Spleen (tissue), 11 donors: ENCODE measurements at regions not wholly inside any gene's neighbourhood (a gene's known extent, or its start where the extent isn't known, plus 50 kb on each side); places are given as distances from the start of the nearest gene placed in this dataset.

ENCODE experiments used
- DNase-seq: peaks from one replicate; pipeline ENCODE4 v3.0.0-alpha.2; 2020
- H3K27ac ChIP-seq, 8 donors: fragments of 200-600 bp; sonication (generic) in 7 of 8; 1 replicate in 4 of 8; 2 replicates in 4 of 8; pipeline versions ENCODE4 v1.5.0 to v1.8.0; 2016 to 2021; ENCODE audit warnings: inconsistent platforms in 4 of 8, mild to moderate bottlenecking in 4 of 8, moderate library complexity in 1 of 8
- H3K27me3 ChIP-seq, 7 donors: fragments of 200-600 bp; sonication (generic) in 6 of 7; replicated peaks in 1 of 7; 1 replicate in 4 of 7; 2 replicates in 3 of 7; pipeline versions ENCODE4 v1.5.0 to v1.8.0; 2016 to 2021; ENCODE audit warnings: inconsistent platforms in 3 of 7, mild to moderate bottlenecking in 1 of 7
- H3K36me3 ChIP-seq, 6 donors: fragments of 200-600 bp; sonication (generic) in 5 of 6; 1 replicate in 4 of 6; 2 replicates in 2 of 6; pipeline versions ENCODE4 v1.5.0 to v1.8.0; 2016 to 2021; ENCODE audit warnings: inconsistent platforms in 2 of 6
- H3K4me1 ChIP-seq, 6 donors: fragments of 200-600 bp; sonication (generic) in 5 of 6; 1 replicate in 3 of 6; 2 replicates in 3 of 6; pipeline versions ENCODE4 v1.5.0 to v1.8.0; 2016 to 2021; ENCODE audit warnings: inconsistent platforms in 3 of 6
- H3K4me3 ChIP-seq, 8 donors: fragments of 200-600 bp; sonication (generic) in 7 of 8; 1 replicate in 4 of 8; 2 replicates in 4 of 8; pipeline versions ENCODE4 v1.5.0 to v1.8.0; 2016 to 2021; ENCODE audit warnings: inconsistent platforms in 4 of 8, mild to moderate bottlenecking in 4 of 8, moderate library complexity in 2 of 8
- H3K9me3 ChIP-seq, 8 donors: fragments of 200-600 bp; sonication (generic) in 7 of 8; 1 replicate in 4 of 8; 2 replicates in 4 of 8; pipeline versions ENCODE4 v1.5.0 to v1.8.0; 2016 to 2021; ENCODE audit warnings: inconsistent platforms in 4 of 8
- POLR2A ChIP-seq, 3 donors: fragments of 450-650 bp; IDR thresholded peaks; one replicate each; pipeline ENCODE4 v1.5.1; 2017; ENCODE audit warnings: antibody characterized with exemption in 3 of 3, mild to moderate bottlenecking in 1 of 3
- POLR2AphosphoS5 ChIP-seq, 3 donors: sonication (generic); formaldehyde crosslinking; IDR thresholded peaks; one replicate each; pipeline ENCODE4 v1.5.1; 2017; ENCODE audit warnings: antibody characterized with exemption in 3 of 3
- WGBS, 5 donors: extraction: QIAGEN DNeasy Blood & Tissue Kit in 3 of 5; methylation state at CpG; one replicate each; pipeline versions ENCODE4 v1.1.5 to v1.1.7; 2013 to 2018; 5-methylcytosine and 5-hydroxymethylcytosine counted together
- intact Hi-C: fragments of 100-400 bp; cut with DNase I; formaldehyde crosslinking; loops from one replicate; pipeline ENCODE4 v1.15.0; 2023; ENCODE audit warnings: low total_unique reads
- TF ChIP-seq, protein P1 (sequence below), 11 experiments: fragments of 200-600 bp in 7 of 11; fragments of 450-650 bp in 4 of 11; sonication (generic) in 4 of 11; IDR thresholded peaks in 8 of 11; conservative IDR thresholded peaks in 3 of 11; 1 replicate in 7 of 11; 2 replicates in 4 of 11; pipeline versions ENCODE4 v1.4.0 to v1.8.0; 2016 to 2021; ENCODE audit warnings: antibody characterized with exemption in 11 of 11, inconsistent platforms in 4 of 11, mild to moderate bottlenecking in 1 of 11
- donor health status: healthy with polysubstance abuse.
- donor health status: DM: no; HTN: no; CAD: no; lungs with moderate emphysema.
- donor health status: DM: no; HTN: no; CAD: no.
- donor health status: Bipolar disorder and iron deficiency.
- donor health status: healthy.
- donor health status: DM: no; HTN: no; CAD: no.
- donor health status: DM: yes; HTN: yes; CAD: no.

DNA sequence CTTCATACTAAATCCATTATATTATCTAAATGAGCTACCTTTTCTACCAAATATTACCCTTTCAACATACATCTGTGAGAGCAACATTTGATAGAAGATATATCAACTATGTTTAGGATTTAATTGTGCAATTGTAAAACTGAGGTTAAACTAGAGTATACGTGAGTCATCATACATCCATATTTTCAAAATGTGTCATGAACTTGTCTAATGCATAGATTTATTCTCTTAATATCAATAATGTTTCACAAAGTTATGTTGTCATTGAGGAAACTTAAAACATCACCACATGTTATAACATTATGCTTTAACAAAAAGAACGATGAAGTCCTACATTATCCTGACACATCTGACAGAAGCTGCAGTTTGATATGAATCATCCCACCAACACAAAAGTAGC is 645.5 kb upstream of the NOVA1 start:
- intact Hi-C loops = no loop called here
- H3K4me3 ChIP-seq = no peak overlapping the region
- 90 to 93% (median 90%) methylated on average over 2 of the region's 2 CpGs for WGBS, 5 donors
- H3K27me3 ChIP-seq = no peaks in the 10 kb centered on the region
- TF ChIP-seq, protein P1, sequence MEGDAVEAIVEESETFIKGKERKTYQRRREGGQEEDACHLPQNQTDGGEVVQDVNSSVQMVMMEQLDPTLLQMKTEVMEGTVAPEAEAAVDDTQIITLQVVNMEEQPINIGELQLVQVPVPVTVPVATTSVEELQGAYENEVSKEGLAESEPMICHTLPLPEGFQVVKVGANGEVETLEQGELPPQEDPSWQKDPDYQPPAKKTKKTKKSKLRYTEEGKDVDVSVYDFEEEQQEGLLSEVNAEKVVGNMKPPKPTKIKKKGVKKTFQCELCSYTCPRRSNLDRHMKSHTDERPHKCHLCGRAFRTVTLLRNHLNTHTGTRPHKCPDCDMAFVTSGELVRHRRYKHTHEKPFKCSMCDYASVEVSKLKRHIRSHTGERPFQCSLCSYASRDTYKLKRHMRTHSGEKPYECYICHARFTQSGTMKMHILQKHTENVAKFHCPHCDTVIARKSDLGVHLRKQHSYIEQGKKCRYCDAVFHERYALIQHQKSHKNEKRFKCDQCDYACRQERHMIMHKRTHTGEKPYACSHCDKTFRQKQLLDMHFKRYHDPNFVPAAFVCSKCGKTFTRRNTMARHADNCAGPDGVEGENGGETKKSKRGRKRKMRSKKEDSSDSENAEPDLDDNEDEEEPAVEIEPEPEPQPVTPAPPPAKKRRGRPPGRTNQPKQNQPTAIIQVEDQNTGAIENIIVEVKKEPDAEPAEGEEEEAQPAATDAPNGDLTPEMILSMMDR (IDR thresholded peaks at IDR 0.05 in 8 of 11, conservative IDR thresholded peaks at IDR 0.05 in 3 of 11) = no peak
- TF ChIP-seq POLR2A (IDR thresholded peaks at IDR 0.05) (no peak), POLR2AphosphoS5 (IDR thresholded peaks at IDR 0.05) (no peak)
- no peaks in the 10 kb centered on the region for H3K4me1 ChIP-seq
- H3K9me3 ChIP-seq = peaks cover 0 to 10% (median 4%) of the 10 kb centered on the region in 8 donors
- H3K36me3 ChIP-seq = no peaks in the 10 kb centered on the region
- H3K27ac ChIP-seq = no peak overlapping the region
- no peak for DNase-seq

DNA sequence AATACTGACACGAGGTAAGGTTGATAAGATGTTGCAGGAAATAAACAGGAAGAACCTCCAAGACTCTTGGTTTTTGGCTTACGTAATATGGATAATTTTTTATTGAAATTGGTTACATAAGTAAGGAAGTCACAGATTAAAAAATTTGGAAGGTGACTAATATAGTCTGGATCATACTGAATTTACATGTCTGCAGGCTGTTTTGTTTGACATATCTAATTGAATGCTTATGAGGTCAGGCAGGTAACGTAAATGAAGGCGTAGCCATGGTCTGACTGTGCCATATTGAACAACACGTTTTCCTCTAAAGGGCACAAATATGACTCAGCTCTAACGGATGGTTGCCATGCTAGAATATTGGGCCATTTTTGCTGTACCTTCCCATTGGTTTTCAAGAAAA is 648.1 kb upstream of the NOVA1 start:
- H3K36me3 ChIP-seq = no peaks in the 10 kb centered on the region
- no peaks in the 10 kb centered on the region for H3K27me3 ChIP-seq
- H3K27ac ChIP-seq = no peak overlapping the region
- H3K4me1 ChIP-seq = no peaks in the 10 kb centered on the region
- DNase-seq = no peak
- TF ChIP-seq, protein P1 (IDR thresholded peaks at IDR 0.05 in 8 of 11, conservative IDR thresholded peaks at IDR 0.05 in 3 of 11) = no peak
- no peak for TF ChIP-seq POLR2A (IDR thresholded peaks at IDR 0.05)
- no peak for TF ChIP-seq POLR2AphosphoS5 (IDR thresholded peaks at IDR 0.05)
- peaks cover 0 to 16% (median 6%) of the 10 kb centered on the region in 8 donors for H3K9me3 ChIP-seq
- WGBS, 5 donors = 69 to 81% (median 76%) methylated on average over 6 of the region's 6 CpGs
- intact Hi-C loops = no loop called here
- H3K4me3 ChIP-seq = no peak overlapping the region

DNA sequence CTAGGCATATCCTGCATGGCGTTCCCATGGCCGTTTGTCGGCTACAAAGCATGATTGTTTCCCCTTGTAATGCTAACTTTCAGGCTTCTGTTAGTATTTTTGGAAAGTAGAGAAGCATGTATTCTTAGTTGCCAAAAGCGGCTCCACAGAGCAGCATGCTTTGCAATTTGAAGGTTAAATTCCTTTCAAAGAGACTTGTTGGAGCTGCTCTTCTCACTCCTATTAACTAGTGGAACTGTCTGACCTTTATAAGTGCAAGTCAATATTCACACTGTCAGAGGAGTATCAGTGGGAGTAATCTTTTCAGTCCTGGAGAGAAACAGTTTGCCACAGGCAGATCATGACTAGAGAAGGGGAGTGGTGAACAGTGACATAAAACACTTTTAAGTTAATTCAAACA is 656.1 kb upstream of the NOVA1 start:
- 65 to 75% (median 66%) methylated on average over 4 of the region's 4 CpGs for WGBS, 5 donors
- no peaks in the 10 kb centered on the region for H3K36me3 ChIP-seq
- peaks cover 0 to 6% (median 0%) of the 10 kb centered on the region in 8 donors for H3K9me3 ChIP-seq
- no peak overlapping the region for H3K4me3 ChIP-seq
- no peak overlapping the region for H3K27ac ChIP-seq
- H3K27me3 ChIP-seq = no peaks in the 10 kb centered on the region
- H3K4me1 ChIP-seq = no peaks in the 10 kb centered on the region
- TF ChIP-seq, protein P1 (IDR thresholded peaks at IDR 0.05 in 8 of 11, conservative IDR thresholded peaks at IDR 0.05 in 3 of 11) = no peak
- TF ChIP-seq POLR2A (IDR thresholded peaks at IDR 0.05) (no peak), POLR2AphosphoS5 (IDR thresholded peaks at IDR 0.05) (no peak)
- no peak for DNase-seq
- intact Hi-C loops = no loop called here

DNA sequence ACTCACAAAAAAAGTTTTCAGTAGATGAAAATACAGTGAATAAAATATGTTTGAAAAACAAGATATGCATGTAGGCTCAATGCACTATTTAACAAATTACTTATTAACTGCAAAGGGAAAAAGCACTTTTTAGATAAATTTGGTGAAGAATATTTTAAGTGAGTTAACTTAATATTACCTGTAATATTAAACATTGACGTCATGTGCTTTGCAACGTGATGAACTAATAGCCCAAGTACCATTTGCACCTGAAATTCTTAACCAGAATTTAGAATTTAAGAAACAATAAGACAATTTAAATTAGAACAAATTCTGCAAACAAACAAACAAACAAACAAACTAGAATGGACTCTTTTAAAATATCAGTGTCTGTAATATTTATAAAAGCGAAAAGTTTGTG is 659.0 kb upstream of the NOVA1 start:
- Histone ChIP-seq H3K27me3 (no peaks in the 10 kb centered on the region), H3K4me1 (no peaks in the 10 kb centered on the region), H3K36me3 (no peaks in the 10 kb centered on the region), H3K27ac (no peak overlapping the region), H3K4me3 (no peak overlapping the region), H3K9me3 (peaks cover 0 to 23% (median 6%) of the 10 kb centered on the region in 8 donors)
- WGBS, 5 donors = 86 to 94% (median 88%) methylated on average over 3 of the region's 3 CpGs
- TF ChIP-seq POLR2A (IDR thresholded peaks at IDR 0.05) = no peak
- TF ChIP-seq, protein P1 (IDR thresholded peaks at IDR 0.05 in 8 of 11, conservative IDR thresholded peaks at IDR 0.05 in 3 of 11) = no peak
- no peak for TF ChIP-seq POLR2AphosphoS5 (IDR thresholded peaks at IDR 0.05)
- no peak for DNase-seq
- intact Hi-C loops = no loop called here
